ENCODE measurements at regions not wholly inside any gene's neighbourhood (a gene's known extent, or its start where the extent isn't known, plus 50 kb on each side); places are given as distances from the start of the nearest gene placed in this dataset.
A peak's percentile ranks its signal among the peaks of the same experiment; 100 is the strongest.

- H3K27ac ChIP-seq (ENCODE audit: insufficient read depth, low read length, poor library complexity, severe bottlenecking) = no peak overlapping the region
- peaks cover 17 to 22% (median 21%) of the 10 kb centered on the region in 4 donors for H3K4me1 Mint-ChIP-seq
- H3K4me3 Mint-ChIP-seq = no peak overlapping the region
- DNase-seq (no peak), ATAC-seq (ENCODE audit: low read depth in 2 of 2) (no peak)
- H3K27me3 ChIP-seq (ENCODE audit: control insufficient read depth, insufficient read depth, low read length) = no peaks in the 10 kb centered on the region
- no peak overlapping the region for H3K27ac Mint-ChIP-seq
- no peaks in the 10 kb centered on the region for H3K36me3 ChIP-seq (ENCODE audit: control insufficient read depth, insufficient read depth, low read length)
- no peak overlapping the region for H3K4me3 ChIP-seq (ENCODE audit: low read depth, low read length)
- H3K36me3 Mint-ChIP-seq = no peaks in the 10 kb centered on the region
- peaks cover 6% of the 10 kb centered on the region for H3K27me3 Mint-ChIP-seq
- peaks cover 17% of the 10 kb centered on the region for H3K4me1 ChIP-seq (ENCODE audit: control insufficient read depth, insufficient read depth, low read length, poor library complexity, severe bottlenecking)
- H3K9me3 Mint-ChIP-seq = no peaks in the 10 kb centered on the region
- H3K9me3 ChIP-seq (ENCODE audit: control insufficient read depth in 2 of 2, low read length in 2 of 2) = no peaks in the 10 kb centered on the region
Observed at GRCh38 chr6:87827346-87827745, 125.3 kb upstream of the AKIRIN2 start.

DNA sequence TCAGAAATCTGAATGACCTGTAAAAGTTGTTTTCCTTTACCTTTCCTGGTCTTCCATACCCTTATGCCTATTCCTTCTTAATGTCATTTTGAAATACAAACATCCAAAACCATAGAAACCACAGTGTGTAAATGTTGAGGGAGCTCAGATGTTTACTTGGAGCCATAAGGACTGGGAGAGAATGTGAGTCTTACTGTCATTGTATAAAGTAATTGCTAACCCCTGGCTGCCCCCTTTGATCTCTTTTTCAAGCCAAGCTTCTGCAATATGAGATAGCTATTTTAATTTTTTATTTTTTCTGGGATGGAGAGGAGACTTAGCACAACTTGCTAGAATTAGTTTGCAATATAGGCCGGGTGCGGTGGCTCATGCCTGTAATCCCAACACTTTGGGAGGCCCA lies 124.4 kb upstream of the AKIRIN2 start:
- peak overlapping the region in 1 of 3 donors; percentile 32 for H3K27ac Mint-ChIP-seq
- no peak overlapping the region for H3K4me3 ChIP-seq (ENCODE audit: low read depth, low read length)
- H3K36me3 Mint-ChIP-seq = no peaks in the 10 kb centered on the region
- H3K27ac ChIP-seq (ENCODE audit: insufficient read depth, low read length, poor library complexity, severe bottlenecking) = no peak overlapping the region
- H3K27me3 ChIP-seq (ENCODE audit: control insufficient read depth, insufficient read depth, low read length) = no peaks in the 10 kb centered on the region
- DNase-seq = no peak
- H3K4me1 ChIP-seq (ENCODE audit: control insufficient read depth, insufficient read depth, low read length, poor library complexity, severe bottlenecking) = peaks cover 13% of the 10 kb centered on the region
- ATAC-seq (ENCODE audit: low read depth in 2 of 2) = no peak
- peaks cover 13 to 22% (median 17%) of the 10 kb centered on the region in 4 donors for H3K4me1 Mint-ChIP-seq
- peaks cover 9% of the 10 kb centered on the region for H3K27me3 Mint-ChIP-seq
- no peaks in the 10 kb centered on the region for H3K36me3 ChIP-seq (ENCODE audit: control insufficient read depth, insufficient read depth, low read length)
- no peaks in the 10 kb centered on the region for H3K9me3 Mint-ChIP-seq
- H3K9me3 ChIP-seq (ENCODE audit: control insufficient read depth in 2 of 2, low read length in 2 of 2) = no peaks in the 10 kb centered on the region
- peak overlapping the region in 1 of 4 donors; percentile 0 for H3K4me3 Mint-ChIP-seq

GRCh38 chr6:87825821-87826221 lies 123.8 kb upstream of the AKIRIN2 start:
- H3K36me3 ChIP-seq (ENCODE audit: control insufficient read depth, insufficient read depth, low read length) = no peaks in the 10 kb centered on the region
- Mint-ChIP-seq H3K4me1 (peaks cover 13 to 22% (median 16%) of the 10 kb centered on the region in 4 donors), H3K9me3 (no peaks in the 10 kb centered on the region), H3K27me3 (peaks cover 9% of the 10 kb centered on the region), H3K4me3 (peak overlapping the region in 2 of 4 donors; percentile 13 to 22), H3K36me3 (no peaks in the 10 kb centered on the region), H3K27ac (peak overlapping the region in 2 of 3 donors; percentile 31 to 32)
- peaks cover 13% of the 10 kb centered on the region for H3K4me1 ChIP-seq (ENCODE audit: control insufficient read depth, insufficient read depth, low read length, poor library complexity, severe bottlenecking)
- H3K27me3 ChIP-seq (ENCODE audit: control insufficient read depth, insufficient read depth, low read length) = no peaks in the 10 kb centered on the region
- no peak overlapping the region for H3K27ac ChIP-seq (ENCODE audit: insufficient read depth, low read length, poor library complexity, severe bottlenecking)
- no peaks in the 10 kb centered on the region for H3K9me3 ChIP-seq (ENCODE audit: control insufficient read depth in 2 of 2, low read length in 2 of 2)
- peak; percentile 60 to 73 for ATAC-seq (ENCODE audit: low read depth in 2 of 2)
- peak overlapping the region; percentile 27 for H3K4me3 ChIP-seq (ENCODE audit: low read depth, low read length)
- DNase-seq = peak in 1 of 3 donors; percentile 22

DNA sequence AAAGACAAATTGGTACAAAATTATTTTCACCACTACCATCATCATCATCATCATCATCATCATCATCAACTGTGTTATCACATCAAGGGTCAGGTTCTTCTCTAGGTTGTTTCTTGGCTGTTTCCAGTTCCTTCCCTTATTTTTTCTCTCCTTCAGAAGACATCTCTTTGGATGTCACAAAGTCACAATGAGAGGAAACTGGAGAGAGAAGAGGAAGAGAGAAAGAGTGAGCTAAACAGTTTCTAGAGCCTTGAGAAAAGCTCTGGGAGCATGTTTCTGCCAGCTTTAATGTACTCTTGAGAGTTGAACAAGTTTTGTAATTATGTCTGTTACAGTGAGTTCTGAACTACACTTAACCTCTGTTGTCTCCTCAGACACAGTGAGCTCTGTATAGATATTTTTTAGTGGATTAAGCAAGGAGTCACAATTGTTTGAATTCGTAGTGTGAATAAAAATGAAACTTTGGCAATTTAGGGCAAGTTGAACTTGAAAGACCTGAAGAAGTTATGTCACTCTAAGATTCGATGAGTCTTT lies 123.0 kb upstream of the AKIRIN2 start:
- Histone ChIP-seq H3K4me3 (ENCODE audit: low read depth, low read length) (peak overlapping the region; percentile 27), H3K36me3 (ENCODE audit: control insufficient read depth, insufficient read depth, low read length) (no peaks in the 10 kb centered on the region), H3K27me3 (ENCODE audit: control insufficient read depth, insufficient read depth, low read length) (no peaks in the 10 kb centered on the region), H3K27ac (ENCODE audit: insufficient read depth, low read length, poor library complexity, severe bottlenecking) (no peak overlapping the region), H3K9me3 (ENCODE audit: control insufficient read depth in 2 of 2, low read length in 2 of 2) (no peaks in the 10 kb centered on the region), H3K4me1 (ENCODE audit: control insufficient read depth, insufficient read depth, low read length, poor library complexity, severe bottlenecking) (peaks cover 13% of the 10 kb centered on the region)
- peaks cover 0 to under 1% (median 0%) of the 10 kb centered on the region in 7 donors for H3K9me3 Mint-ChIP-seq
- no peak for ATAC-seq (ENCODE audit: low read depth in 2 of 2)
- peaks cover 13 to 22% (median 16%) of the 10 kb centered on the region in 4 donors for H3K4me1 Mint-ChIP-seq
- H3K4me3 Mint-ChIP-seq = peak overlapping the region in 2 of 4 donors; percentile 13 to 59
- peak overlapping the region in 2 of 3 donors; percentile 32 to 47 for H3K27ac Mint-ChIP-seq
- no peaks in the 10 kb centered on the region for H3K36me3 Mint-ChIP-seq
- H3K27me3 Mint-ChIP-seq = peaks cover 9% of the 10 kb centered on the region
- DNase-seq = no peak

DNA sequence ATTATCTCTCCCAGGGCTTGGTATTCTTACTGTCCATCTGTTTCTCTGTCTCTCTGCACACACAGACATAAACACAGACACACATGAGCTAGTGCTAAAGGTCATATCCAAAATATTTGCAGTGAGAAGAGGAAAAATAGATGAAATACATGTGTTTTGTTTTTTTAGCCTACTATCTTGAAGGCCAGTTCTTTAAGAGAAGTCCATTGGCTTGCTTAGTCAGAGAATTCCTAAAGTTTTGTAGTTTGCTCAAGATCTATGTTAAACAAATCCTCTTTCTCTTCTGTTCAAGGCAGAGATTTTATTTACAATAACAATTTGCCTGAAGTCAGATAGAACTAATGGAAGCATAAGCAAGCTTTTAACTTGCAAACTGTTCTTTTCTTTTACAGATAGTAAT lies 120.0 kb upstream of the AKIRIN2 start:
- Histone ChIP-seq H3K9me3 (ENCODE audit: control insufficient read depth in 2 of 2, low read length in 2 of 2) (no peaks in the 10 kb centered on the region), H3K36me3 (ENCODE audit: control insufficient read depth, insufficient read depth, low read length) (no peaks in the 10 kb centered on the region), H3K4me3 (ENCODE audit: low read depth, low read length) (no peak overlapping the region), H3K27me3 (ENCODE audit: control insufficient read depth, insufficient read depth, low read length) (no peaks in the 10 kb centered on the region), H3K27ac (ENCODE audit: insufficient read depth, low read length, poor library complexity, severe bottlenecking) (no peak overlapping the region), H3K4me1 (ENCODE audit: control insufficient read depth, insufficient read depth, low read length, poor library complexity, severe bottlenecking) (peaks cover 13% of the 10 kb centered on the region)
- peaks cover 13 to 22% (median 16%) of the 10 kb centered on the region in 4 donors for H3K4me1 Mint-ChIP-seq
- H3K27me3 Mint-ChIP-seq = peaks cover 14% of the 10 kb centered on the region
- H3K9me3 Mint-ChIP-seq = peaks cover 0 to 2% (median 0%) of the 10 kb centered on the region in 7 donors
- H3K36me3 Mint-ChIP-seq = no peaks in the 10 kb centered on the region
- no peak overlapping the region for H3K27ac Mint-ChIP-seq
- H3K4me3 Mint-ChIP-seq = no peak overlapping the region
- ATAC-seq (ENCODE audit: low read depth in 2 of 2) (no peak), DNase-seq (no peak)

DNA sequence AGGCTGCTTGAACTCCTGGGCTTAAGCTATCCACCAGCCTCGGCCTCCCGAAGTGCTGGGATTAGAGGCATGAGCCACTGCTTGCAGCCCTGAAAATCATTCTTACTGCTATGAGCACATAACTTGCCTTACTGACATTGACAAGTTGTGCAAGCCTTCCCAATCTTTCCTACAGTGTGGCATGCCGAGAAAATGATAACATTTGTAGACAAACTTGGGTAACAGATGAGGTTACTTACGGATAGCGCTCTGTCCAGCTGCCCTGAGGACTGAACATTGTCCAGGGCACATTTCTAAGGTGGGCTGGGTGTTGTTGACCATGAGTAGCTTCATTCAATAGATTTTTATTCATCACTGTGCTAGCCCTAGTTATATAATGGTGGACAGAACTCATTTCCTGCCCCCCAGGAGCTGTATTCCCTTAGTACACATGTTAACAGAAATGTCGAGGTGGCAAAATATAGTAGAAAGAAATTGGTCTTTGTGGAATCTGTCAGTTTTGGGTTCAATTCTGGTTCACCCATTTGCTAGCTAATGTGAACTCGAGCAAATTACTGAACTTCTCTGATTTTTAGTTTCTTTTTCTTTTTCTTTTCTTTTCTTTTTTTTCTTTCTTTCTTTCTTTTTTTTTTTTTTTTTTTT lies 118.4 kb upstream of the AKIRIN2 start:
- H3K36me3 ChIP-seq (ENCODE audit: control insufficient read depth, insufficient read depth, low read length) = no peaks in the 10 kb centered on the region
- Mint-ChIP-seq H3K36me3 (no peaks in the 10 kb centered on the region), H3K4me3 (no peak overlapping the region), H3K27me3 (peaks cover 14% of the 10 kb centered on the region), H3K9me3 (peaks cover 0 to 4% (median 0%) of the 10 kb centered on the region in 7 donors), H3K27ac (no peak overlapping the region), H3K4me1 (peaks cover 5 to 8% (median 8%) of the 10 kb centered on the region in 4 donors)
- no peak for ATAC-seq (ENCODE audit: low read depth in 2 of 2)
- H3K4me3 ChIP-seq (ENCODE audit: low read depth, low read length) = no peak overlapping the region
- DNase-seq = no peak
- H3K27me3 ChIP-seq (ENCODE audit: control insufficient read depth, insufficient read depth, low read length) = no peaks in the 10 kb centered on the region
- H3K27ac ChIP-seq (ENCODE audit: insufficient read depth, low read length, poor library complexity, severe bottlenecking) = no peak overlapping the region
- peaks cover 7% of the 10 kb centered on the region for H3K4me1 ChIP-seq (ENCODE audit: control insufficient read depth, insufficient read depth, low read length, poor library complexity, severe bottlenecking)
- H3K9me3 ChIP-seq (ENCODE audit: control insufficient read depth in 2 of 2, low read length in 2 of 2) = no peaks in the 10 kb centered on the region

DNA sequence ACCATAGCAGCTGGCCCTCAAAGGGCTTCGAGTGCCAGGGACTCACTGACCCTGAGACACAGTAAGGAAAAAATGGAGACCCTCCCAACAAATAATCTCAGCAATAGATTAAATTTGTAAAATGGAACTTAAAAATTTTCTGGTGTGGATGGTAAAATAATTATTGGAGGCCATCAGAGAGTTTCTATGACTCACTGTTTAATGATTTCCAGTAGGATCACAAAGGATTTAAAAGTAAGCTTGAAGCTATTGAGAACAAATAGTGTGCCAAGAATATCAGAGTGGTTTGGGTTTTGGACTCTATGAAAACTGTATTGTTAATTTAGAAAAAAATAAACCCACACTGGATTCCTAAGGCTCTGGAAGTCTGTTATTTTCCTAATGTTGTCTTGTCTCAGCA lies 115.2 kb upstream of the AKIRIN2 start:
- Mint-ChIP-seq H3K9me3 (peaks cover 0 to 4% (median 0%) of the 10 kb centered on the region in 7 donors), H3K36me3 (no peaks in the 10 kb centered on the region), H3K4me3 (no peak overlapping the region), H3K27me3 (peaks cover 7% of the 10 kb centered on the region), H3K4me1 (no peaks in the 10 kb centered on the region), H3K27ac (no peak overlapping the region)
- DNase-seq (no peak), ATAC-seq (ENCODE audit: low read depth in 2 of 2) (no peak)
- no peaks in the 10 kb centered on the region for H3K9me3 ChIP-seq (ENCODE audit: control insufficient read depth in 2 of 2, low read length in 2 of 2)
- H3K27ac ChIP-seq (ENCODE audit: insufficient read depth, low read length, poor library complexity, severe bottlenecking) = no peak overlapping the region
- no peaks in the 10 kb centered on the region for H3K36me3 ChIP-seq (ENCODE audit: control insufficient read depth, insufficient read depth, low read length)
- H3K27me3 ChIP-seq (ENCODE audit: control insufficient read depth, insufficient read depth, low read length) = no peaks in the 10 kb centered on the region
- no peaks in the 10 kb centered on the region for H3K4me1 ChIP-seq (ENCODE audit: control insufficient read depth, insufficient read depth, low read length, poor library complexity, severe bottlenecking)
- H3K4me3 ChIP-seq (ENCODE audit: low read depth, low read length) = no peak overlapping the region

- Mint-ChIP-seq H3K36me3 (no peaks in the 10 kb centered on the region), H3K27me3 (peaks cover 4% of the 10 kb centered on the region), H3K4me3 (no peak overlapping the region), H3K4me1 (no peaks in the 10 kb centered on the region), H3K27ac (peak overlapping the region in 1 of 3 donors; percentile 16), H3K9me3 (peaks cover 0 to 4% (median 0%) of the 10 kb centered on the region in 7 donors)
- ATAC-seq (ENCODE audit: low read depth in 2 of 2) (no peak), DNase-seq (no peak)
- Histone ChIP-seq H3K36me3 (ENCODE audit: control insufficient read depth, insufficient read depth, low read length) (no peaks in the 10 kb centered on the region), H3K27ac (ENCODE audit: insufficient read depth, low read length, poor library complexity, severe bottlenecking) (no peak overlapping the region), H3K4me1 (ENCODE audit: control insufficient read depth, insufficient read depth, low read length, poor library complexity, severe bottlenecking) (no peaks in the 10 kb centered on the region), H3K4me3 (ENCODE audit: low read depth, low read length) (no peak overlapping the region), H3K27me3 (ENCODE audit: control insufficient read depth, insufficient read depth, low read length) (no peaks in the 10 kb centered on the region), H3K9me3 (ENCODE audit: control insufficient read depth in 2 of 2, low read length in 2 of 2) (no peaks in the 10 kb centered on the region)
Observed at GRCh38 chr6:87815449-87815848, 113.4 kb upstream of the AKIRIN2 start.
